Amniotic stem cell (primary cell): ENCODE measurements at regions not wholly inside any gene's neighbourhood (a gene's known extent, or its start where the extent isn't known, plus 50 kb on each side); places are given as distances from the start of the nearest gene placed in this dataset.

Experiments used
- DNase-seq: peaks from one replicate; lab custom pipeline; 2025; lab: John Stamatoyannopoulos, UW

GRCh38 chr9:82498541-82499317, 510.2 kb downstream of the SPATA31D1 start:
- DNase-seq: no peak

- no peak for DNase-seq
Observed at GRCh38 chr9:82499337-82499736, 510.8 kb downstream of the SPATA31D1 start.

- no peak for DNase-seq
Observed at GRCh38 chr9:82504620-82505019, 516.0 kb downstream of the SPATA31D1 start.

- DNase-seq: no peak
Observed at GRCh38 chr9:82511626-82512025, 523.1 kb downstream of the SPATA31D1 start.

- no peak for DNase-seq
Observed at GRCh38 chr9:82512728-82513127, 524.2 kb downstream of the SPATA31D1 start.

- no peak for DNase-seq
Observed at GRCh38 chr9:82513242-82513751, 524.7 kb downstream of the SPATA31D1 start.

GRCh38 chr9:82513976-82514735, 525.6 kb downstream of the SPATA31D1 start:
- no peak for DNase-seq

- DNase-seq: no peak
Observed at GRCh38 chr9:82518868-82519267, 530.3 kb downstream of the SPATA31D1 start.

- DNase-seq: no peak
Observed at GRCh38 chr9:82519332-82519731, 530.8 kb downstream of the SPATA31D1 start.

GRCh38 chr9:82524407-82524806, 535.8 kb downstream of the SPATA31D1 start:
- DNase-seq: no peak

- no peak for DNase-seq
Observed at GRCh38 chr9:82526577-82526976, 536.4 kb downstream of the RASEF start.

GRCh38 chr9:82531795-82532194, 531.1 kb downstream of the RASEF start:
- DNase-seq: no peak

- DNase-seq: no peak
Observed at GRCh38 chr9:82532504-82533180, 530.3 kb downstream of the RASEF start.

GRCh38 chr9:82535432-82535998, 527.4 kb downstream of the RASEF start:
- no peak for DNase-seq

GRCh38 chr9:82538634-82539033, 524.3 kb downstream of the RASEF start:
- no peak for DNase-seq

- no peak for DNase-seq
Observed at GRCh38 chr9:82539146-82539545, 523.8 kb downstream of the RASEF start.

- DNase-seq: no peak
Observed at GRCh38 chr9:82539856-82540579, 522.9 kb downstream of the RASEF start.

- no peak for DNase-seq
Observed at GRCh38 chr9:82543726-82544125, 519.2 kb downstream of the RASEF start.

GRCh38 chr9:82546136-82546535, 516.8 kb downstream of the RASEF start:
- no peak for DNase-seq

- no peak for DNase-seq
Observed at GRCh38 chr9:82547995-82548394, 514.9 kb downstream of the RASEF start.

- no peak for DNase-seq
Observed at GRCh38 chr9:82549174-82549821, 513.6 kb downstream of the RASEF start.
